IMR-90 (cell line): ENCODE measurements at regions not wholly inside any gene's neighbourhood (a gene's known extent, or its start where the extent isn't known, plus 50 kb on each side); places are given as distances from the start of the nearest gene placed in this dataset.

ENCODE experiments used
- ATAC-seq: fragments of 200-7000 bp; cut with Tn5 transposase; 2 replicates; pipeline ENCODE4 v1.9.1; 2020; ENCODE audit warnings: low read depth, mild to moderate bottlenecking, moderate library complexity
- BruUV-seq: library from RNA; stranded (reverse); fragments of 400-500 nt; replicated peaks from 2 replicates; lab custom pipeline; 2021; lab: Mats Ljungman, UMichigan
- CTCF ChIA-PET: fragments of 300-600 bp; formaldehyde crosslinking; extraction: SDS; loops from one replicate; lab custom pipeline; 2021; ENCODE audit warnings: antibody characterized with exemption; lab: Yijun Ruan, JAX
- POLR2A ChIA-PET: fragments of 300-600 bp; sonication (Branson Sonifier 250); formaldehyde crosslinking; loops from one replicate; lab custom pipeline; 2022; ENCODE audit warnings: antibody characterized with exemption; ENCODE audit not compliant: unreplicated experiment; lab: Charles Lee
- DNase-seq: peaks from one replicate; pipeline ENCODE4 v3.0.0; 2013
- H2AFZ ChIP-seq: replicated peaks from 2 replicates; pipeline ENCODE3; 2013; ENCODE audit warnings: low read length, mild to moderate bottlenecking; ENCODE audit not compliant: poor library complexity
- H2AK5ac ChIP-seq: 2 replicates; pipeline ENCODE4 v1.6.1; 2013; ENCODE audit warnings: low read depth, low read length, inconsistent platforms
- H2AK9ac ChIP-seq: replicated peaks from 2 replicates; pipeline ENCODE3; 2013; ENCODE audit warnings: mild to moderate bottlenecking, low read depth, low read length, moderate library complexity; ENCODE audit not compliant: poor library complexity
- H2BK120ac ChIP-seq: 2 replicates; pipeline ENCODE4 v1.6.1; 2013; ENCODE audit warnings: low read depth, low read length, inconsistent platforms
- H2BK15ac ChIP-seq: 3 replicates; pipeline ENCODE4 v1.6.1; 2013; ENCODE audit warnings: low read depth, low read length, inconsistent platforms
- H2BK20ac ChIP-seq: 2 replicates; pipeline ENCODE4 v1.6.1; 2013; ENCODE audit warnings: low read depth, mild to moderate bottlenecking, inconsistent platforms, low read length, moderate library complexity
- H2BK5ac ChIP-seq: 2 replicates; pipeline ENCODE4 v1.6.1; 2013; ENCODE audit warnings: mild to moderate bottlenecking, low read depth, low read length, inconsistent platforms; ENCODE audit not compliant: poor library complexity, severe bottlenecking
- H3K14ac ChIP-seq: replicated peaks from 2 replicates; pipeline ENCODE4 v1.6.1; 2013; ENCODE audit warnings: low read depth, low read length, inconsistent platforms
- H3K18ac ChIP-seq: 2 replicates; pipeline ENCODE4 v1.6.1; 2013; ENCODE audit warnings: low read depth, low read length, control low read depth
- H3K23ac ChIP-seq: 2 replicates; pipeline ENCODE4 v1.6.1; 2013; ENCODE audit warnings: low read depth, low read length, inconsistent platforms
- H3K27ac ChIP-seq: 2 replicates; pipeline ENCODE4 v1.5.1; 2013; ENCODE audit warnings: mild to moderate bottlenecking, control low read depth, low read length; ENCODE audit not compliant: insufficient read depth
- H3K27me3 ChIP-seq: 2 replicates; pipeline ENCODE4 v1.6.1; 2013; ENCODE audit warnings: low read length; ENCODE audit not compliant: control insufficient read depth, insufficient read depth
- H3K36me3 ChIP-seq: 2 replicates; pipeline ENCODE4 v1.6.1; 2013; ENCODE audit warnings: low read length, mixed read lengths; ENCODE audit not compliant: control insufficient read depth, insufficient read depth
- H3K4ac ChIP-seq: 2 replicates; pipeline ENCODE4 v1.6.1; 2013; ENCODE audit warnings: low read depth, low read length, inconsistent platforms
- H3K4me1 ChIP-seq: 2 replicates; pipeline ENCODE4 v1.6.1; 2013; ENCODE audit warnings: low read length, mixed read lengths; ENCODE audit not compliant: control insufficient read depth, insufficient read depth
- H3K4me2 ChIP-seq: 2 replicates; pipeline ENCODE4 v1.6.1; 2013; ENCODE audit warnings: low read depth, mild to moderate bottlenecking, control low read depth, low read length, moderate library complexity
- H3K4me3 ChIP-seq: 2 replicates; pipeline ENCODE4 v1.5.1; 2013; ENCODE audit warnings: low read depth, mild to moderate bottlenecking, control low read depth, low read length, moderate library complexity; ENCODE audit not compliant: insufficient read depth
- H3K56ac ChIP-seq: 2 replicates; pipeline ENCODE4 v1.6.1; 2013; ENCODE audit warnings: low read length, inconsistent platforms; ENCODE audit not compliant: insufficient read depth; ENCODE audit errors: extremely low read depth
- H3K79me1 ChIP-seq, 2 experiments: 2 replicates each; pipeline ENCODE4 v1.6.1; 2013; ENCODE audit warnings: low read length in 2 of 2, inconsistent platforms in 1 of 2, low read depth in 1 of 2
- H3K9ac ChIP-seq: 2 replicates; pipeline ENCODE4 v1.6.1; 2013; ENCODE audit warnings: low read depth, low read length, control low read depth
- H3K9me1 ChIP-seq: 2 replicates; pipeline ENCODE4 v1.6.1; 2013; ENCODE audit warnings: low read length, inconsistent platforms; ENCODE audit not compliant: insufficient read depth
- H3K9me3 ChIP-seq: 2 replicates; pipeline ENCODE4 v1.6.1; 2013; ENCODE audit warnings: low read length; ENCODE audit not compliant: control insufficient read depth, insufficient read depth
- H4K20me1 ChIP-seq: 2 replicates; pipeline ENCODE4 v1.6.1; 2013; ENCODE audit warnings: low read length, inconsistent platforms; ENCODE audit not compliant: insufficient read depth
- H4K5ac ChIP-seq: 2 replicates; pipeline ENCODE4 v1.6.1; 2013; ENCODE audit warnings: mild to moderate bottlenecking, low read depth, low read length, control low read depth
- H4K8ac ChIP-seq, 2 experiments: 2 replicates each; pipeline ENCODE4 v1.6.1; 2013; ENCODE audit warnings: low read depth in 2 of 2, low read length in 2 of 2, control low read depth in 1 of 2, inconsistent platforms in 1 of 2
- H4K91ac ChIP-seq: 2 replicates; pipeline ENCODE4 v1.6.1; 2013; ENCODE audit warnings: low read depth, low read length, inconsistent platforms; ENCODE audit not compliant: insufficient read depth
- CEBPB ChIP-seq: IDR thresholded peaks from 2 replicates; pipeline ENCODE4 v1.6.1; 2012; ENCODE audit warnings: low read depth, low read length, improper control_type of control experiment
- FOS ChIP-seq: fragments of 150-350 bp; IDR thresholded peaks from 2 replicates; pipeline ENCODE4 v1.6.1; 2016; ENCODE audit warnings: low read depth, low read length
- MAFK ChIP-seq: IDR thresholded peaks from 2 replicates; pipeline ENCODE4 v1.6.1; 2012; ENCODE audit warnings: low read depth, low read length, improper control_type of control experiment
- MAZ ChIP-seq: IDR thresholded peaks from 2 replicates; pipeline ENCODE4 v1.6.1; 2012; ENCODE audit warnings: low read depth, mild to moderate bottlenecking, low read length, improper control_type of control experiment, moderate library complexity, borderline replicate concordance
- POLR2A ChIP-seq: IDR thresholded peaks from 2 replicates; pipeline ENCODE4 v1.6.1; 2012; ENCODE audit warnings: mild to moderate bottlenecking, low read depth, low read length
- SMC3 ChIP-seq: fragments of 150-350 bp; IDR thresholded peaks from 2 replicates; pipeline ENCODE4 v1.6.1; 2016; ENCODE audit warnings: low read depth, mild to moderate bottlenecking, antibody characterized with exemption, low read length, moderate library complexity
- WGBS, 2 experiments: methylation state at CpG; one replicate each; pipeline versions ENCODE4 v1.1.5 to v1.1.7; 2013; ENCODE audit warnings: missing lambda C conversion rate in 2 of 2; ENCODE audit not compliant: insufficient read length in 1 of 2; ENCODE audit errors: extremely low coverage in 2 of 2; 5-methylcytosine and 5-hydroxymethylcytosine counted together
- dilution Hi-C: fragments of 300-500 bp; cut with HindIII; formaldehyde crosslinking; loops from one replicate; pipeline ENCODE4 v1.14.3; 2018; ENCODE audit warnings: low sequenced_read_pairs; ENCODE audit not compliant: unreplicated experiment
- in situ Hi-C: fragments of 300-500 bp; cut with MboI; formaldehyde crosslinking; loops from 3 replicates; pipeline ENCODE4 v1.14.3; 2019; ENCODE audit warnings: low sequenced_read_pairs, inconsistent platforms, mixed read lengths
- intact Hi-C: fragments of 100-400 bp; cut with micrococcal nuclease; formaldehyde crosslinking; loops from 2 replicates; pipeline ENCODE4 v1.10.0; 2022
- TF ChIP-seq, protein P1 (sequence below): conservative IDR thresholded peaks from 2 replicates; pipeline ENCODE4 v1.5.1; 2012; ENCODE audit warnings: mild to moderate bottlenecking, low read depth, low read length, improper control_type of control experiment

DNA sequence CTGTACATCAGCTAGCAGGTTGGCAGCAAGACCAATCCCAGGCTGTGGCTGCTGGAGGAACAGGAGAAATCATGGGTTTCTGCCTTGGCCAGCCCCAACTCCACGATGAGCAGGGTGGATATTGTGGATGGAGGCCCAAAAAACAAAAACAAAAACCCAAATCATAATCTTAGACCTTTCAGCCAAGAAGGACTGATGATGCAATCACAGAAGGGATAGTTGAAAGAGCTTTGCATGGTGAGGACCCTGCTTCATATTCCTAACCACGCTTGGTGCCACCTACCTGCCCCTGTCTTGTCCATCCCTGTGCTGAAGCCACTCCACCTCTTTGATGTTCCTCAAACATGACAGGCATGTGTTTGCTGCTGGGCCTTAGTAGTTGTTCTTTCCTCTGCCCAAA lies 68.8 kb upstream of the CT45A1 start:
- no peak overlapping the region for H3K18ac ChIP-seq
- TF ChIP-seq POLR2A (no peak), MAZ (no peak), SMC3 (no peak), CEBPB (peak; percentile 62), MAFK (no peak), FOS (no peak)
- TF ChIP-seq, protein P1, sequence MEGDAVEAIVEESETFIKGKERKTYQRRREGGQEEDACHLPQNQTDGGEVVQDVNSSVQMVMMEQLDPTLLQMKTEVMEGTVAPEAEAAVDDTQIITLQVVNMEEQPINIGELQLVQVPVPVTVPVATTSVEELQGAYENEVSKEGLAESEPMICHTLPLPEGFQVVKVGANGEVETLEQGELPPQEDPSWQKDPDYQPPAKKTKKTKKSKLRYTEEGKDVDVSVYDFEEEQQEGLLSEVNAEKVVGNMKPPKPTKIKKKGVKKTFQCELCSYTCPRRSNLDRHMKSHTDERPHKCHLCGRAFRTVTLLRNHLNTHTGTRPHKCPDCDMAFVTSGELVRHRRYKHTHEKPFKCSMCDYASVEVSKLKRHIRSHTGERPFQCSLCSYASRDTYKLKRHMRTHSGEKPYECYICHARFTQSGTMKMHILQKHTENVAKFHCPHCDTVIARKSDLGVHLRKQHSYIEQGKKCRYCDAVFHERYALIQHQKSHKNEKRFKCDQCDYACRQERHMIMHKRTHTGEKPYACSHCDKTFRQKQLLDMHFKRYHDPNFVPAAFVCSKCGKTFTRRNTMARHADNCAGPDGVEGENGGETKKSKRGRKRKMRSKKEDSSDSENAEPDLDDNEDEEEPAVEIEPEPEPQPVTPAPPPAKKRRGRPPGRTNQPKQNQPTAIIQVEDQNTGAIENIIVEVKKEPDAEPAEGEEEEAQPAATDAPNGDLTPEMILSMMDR = no peak
- intact Hi-C loops = no loop called here
- WGBS, 2 experiments = 0% methylated on average over 1 of the region's 2 CpGs; no CpG with 5 or more reads in 1 of the 2 experiments
- no peak overlapping the region for H2AFZ ChIP-seq
- H4K5ac ChIP-seq = no peak overlapping the region
- no peaks in the 10 kb centered on the region for H3K4me1 ChIP-seq
- no peaks in the 10 kb centered on the region for H3K36me3 ChIP-seq
- H4K8ac ChIP-seq = no peak overlapping the region
- no TSS peak for BruUV-seq
- DNase-seq (no peak), ATAC-seq (no peak)
- H3K9ac ChIP-seq = no peak overlapping the region
- dilution Hi-C loops = no loop called here
- H2AK5ac ChIP-seq = no peak overlapping the region
- H3K14ac ChIP-seq = no peak overlapping the region
- no peak overlapping the region for H2BK15ac ChIP-seq
- no peak overlapping the region for H3K4me3 ChIP-seq
- no peak overlapping the region for H2AK9ac ChIP-seq
- CTCF ChIA-PET = no interaction called here
- H4K20me1 ChIP-seq = no peaks in the 10 kb centered on the region
- H3K79me1 ChIP-seq = no peaks in the 10 kb centered on the region
- no peak overlapping the region for H2BK120ac ChIP-seq
- no peak overlapping the region for H3K23ac ChIP-seq
- POLR2A ChIA-PET = no interaction called here
- H3K4ac ChIP-seq = no peak overlapping the region
- no peak overlapping the region for H2BK5ac ChIP-seq
- no peak overlapping the region for H3K27ac ChIP-seq
- H3K4me2 ChIP-seq = no peak overlapping the region
- in situ Hi-C loops = no loop called here
- H3K27me3 ChIP-seq = no peaks in the 10 kb centered on the region
- no peak overlapping the region for H3K56ac ChIP-seq
- no peak overlapping the region for H2BK20ac ChIP-seq
- H4K91ac ChIP-seq = no peak overlapping the region
- no peaks in the 10 kb centered on the region for H3K9me3 ChIP-seq
- no peaks in the 10 kb centered on the region for H3K9me1 ChIP-seq
